GM12878 (cell line): ENCODE measurements at regions not wholly inside any gene's neighbourhood (a gene's known extent, or its start where the extent isn't known, plus 50 kb on each side); places are given as distances from the start of the nearest gene placed in this dataset.

ENCODE experiments used
- ATAC-seq: fragments of 200-7000 bp; cut with Tn5 transposase; 3 replicates; pipeline ENCODE4 v1.9.1; 2020; ENCODE audit warnings: mild to moderate bottlenecking, moderate library complexity
- BruUV-seq: library from RNA; stranded (reverse); fragments of 400-500 nt; replicated peaks from 2 replicates; lab custom pipeline; 2021; lab: Mats Ljungman, UMichigan
- CTCF ChIA-PET: fragments of 300-600 bp; sonication (Branson Sonifier 250); formaldehyde crosslinking; extraction: SDS; loops from one replicate; lab custom pipeline; 2021; ENCODE audit warnings: inconsistent platforms; lab: Yijun Ruan, JAX
- POLR2A ChIA-PET: fragments of 350-600 bp; formaldehyde crosslinking; extraction: SDS; loops from one replicate; lab custom pipeline; 2021; ENCODE audit warnings: inconsistent platforms; lab: Charles Lee
- RAD21 ChIA-PET: fragments of 300-600 bp; sonication (Branson Sonifier 250); formaldehyde crosslinking; loops from one replicate; lab custom pipeline; 2023; ENCODE audit warnings: antibody characterized with exemption; ENCODE audit not compliant: unreplicated experiment; lab: Charles Lee
- SMC1A ChIA-PET: fragments of 300-600 bp; sonication (Branson Sonifier 250); formaldehyde crosslinking; loops from one replicate; lab custom pipeline; 2023; ENCODE audit not compliant: unreplicated experiment, uncharacterized antibody; lab: Charles Lee
- DNase-seq: peaks from one replicate; pipeline ENCODE4 v3.0.0-alpha.2; 2011; ENCODE audit warnings: low read depth, low spot score
- FAIRE-seq: peaks from 3 replicates; lab custom pipeline; 2011; peaks lifted over from hg19 to GRCh38; lab: Jason Lieb, UNC
- H2AFZ ChIP-seq: 2 replicates; pipeline ENCODE4 v1.6.0; 2011; ENCODE audit warnings: low read depth, low read length, control low read depth; ENCODE audit not compliant: control insufficient read depth
- H3K27ac ChIP-seq: 2 replicates; pipeline ENCODE4 v1.5.1; 2011; ENCODE audit warnings: control low read depth; ENCODE audit not compliant: control insufficient read depth, insufficient read depth
- H3K27me3 ChIP-seq, 2 experiments: replicated peaks in 1 of 2; 2 replicates each; pipeline versions ENCODE4 v1.6.0 to v1.6.1; 2011; ENCODE audit warnings: low read length in 1 of 2; ENCODE audit not compliant: control insufficient read depth in 2 of 2, insufficient read depth in 2 of 2
- H3K36me3 ChIP-seq, 2 experiments: 2 replicates each; pipeline ENCODE4 v1.5.1; 2011; ENCODE audit warnings: low read length in 1 of 2; ENCODE audit not compliant: control insufficient read depth in 2 of 2, insufficient read depth in 2 of 2
- H3K4me1 ChIP-seq: 2 replicates; pipeline ENCODE4 v1.6.1; 2011; ENCODE audit warnings: mild to moderate bottlenecking, low read length, moderate library complexity, mixed read lengths; ENCODE audit not compliant: control insufficient read depth, insufficient read depth
- H3K4me2 ChIP-seq: 2 replicates; pipeline ENCODE4 v1.6.0; 2011; ENCODE audit warnings: control low read depth; ENCODE audit not compliant: control insufficient read depth, insufficient read depth
- H3K4me3 ChIP-seq: fragments of 200-600 bp; sonication (generic); 2 replicates; pipeline ENCODE4 v1.5.1; 2016
- H3K79me2 ChIP-seq: 2 replicates; pipeline ENCODE4 v1.6.0; 2011; ENCODE audit warnings: low read length; ENCODE audit not compliant: control insufficient read depth, insufficient read depth
- H3K9ac ChIP-seq: 2 replicates; pipeline ENCODE4 v1.8.0; 2011; ENCODE audit warnings: low read length, control low read depth, mixed read lengths; ENCODE audit not compliant: control insufficient read depth, insufficient read depth
- H3K9me3 ChIP-seq: replicated peaks from 3 replicates; pipeline ENCODE4 v1.5.1; 2011; ENCODE audit warnings: mild to moderate bottlenecking, low read length; ENCODE audit not compliant: control insufficient read depth, insufficient read depth
- H4K20me1 ChIP-seq: 2 replicates; pipeline ENCODE4 v1.6.0; 2011; ENCODE audit not compliant: control insufficient read depth, insufficient read depth
- BHLHE40 ChIP-seq, 2 experiments: fragments of 450-650 bp in 1 of 2; IDR thresholded peaks; 2 replicates each; pipeline ENCODE4 v1.6.1; 2011 to 2017; ENCODE audit warnings: low read depth in 2 of 2, borderline replicate concordance in 1 of 2, improper control_type of control experiment in 1 of 2, low read length in 1 of 2, mild to moderate bottlenecking in 1 of 2
- CBX3 ChIP-seq: fragments of 200-600 bp; sonication (generic); IDR thresholded peaks from 2 replicates; pipeline ENCODE4 v1.6.1; 2016; ENCODE audit warnings: low read depth, borderline replicate concordance
- DPF2 ChIP-seq: fragments of 450-650 bp; IDR thresholded peaks from 2 replicates; pipeline ENCODE4 v1.6.1; 2017; ENCODE audit warnings: mild to moderate bottlenecking
- EGR1 ChIP-seq, 2 experiments: IDR thresholded peaks; 1 replicate in 1 of 2; 2 replicates in 1 of 2; pipeline ENCODE4 v1.6.1; 2011 to 2012; ENCODE audit warnings: low read depth in 2 of 2, low read length in 2 of 2, borderline replicate concordance in 1 of 2, mild to moderate bottlenecking in 1 of 2, moderate library complexity in 1 of 2
- FOXK2 ChIP-seq: fragments of 450-650 bp; IDR thresholded peaks from 2 replicates; pipeline ENCODE4 v1.6.1; 2017; ENCODE audit warnings: mild to moderate bottlenecking, moderate library complexity
- HDGF ChIP-seq: fragments of 450-650 bp; IDR thresholded peaks from 2 replicates; pipeline ENCODE4 v1.6.1; 2016; ENCODE audit warnings: antibody characterized with exemption
- MYB ChIP-seq: fragments of 150-350 bp; IDR thresholded peaks from 2 replicates; pipeline ENCODE4 v1.6.1; 2014; ENCODE audit warnings: mild to moderate bottlenecking, low read depth, low read length, borderline replicate concordance
- NFIC ChIP-seq: IDR thresholded peaks from 2 replicates; pipeline ENCODE4 v1.6.1; 2012; ENCODE audit warnings: low read depth, mild to moderate bottlenecking, inconsistent platforms, low read length, moderate library complexity
- PAX8 ChIP-seq: fragments of 450-650 bp; IDR thresholded peaks from 2 replicates; pipeline ENCODE4 v1.6.1; 2017; ENCODE audit warnings: mild to moderate bottlenecking, moderate library complexity
- POLR2A ChIP-seq: IDR thresholded peaks from 2 replicates; pipeline ENCODE4 v1.6.1; 2011; ENCODE audit warnings: low read depth, mild to moderate bottlenecking, low read length
- RELA ChIP-seq: fragments of 450-650 bp; IDR thresholded peaks from 2 replicates; pipeline ENCODE4 v1.8.0; 2014; ENCODE audit warnings: borderline replicate concordance; ENCODE audit not compliant: partially characterized antibody
- SIX5 ChIP-seq: IDR thresholded peaks from 2 replicates; pipeline ENCODE4 v1.6.1; 2011; ENCODE audit warnings: mild to moderate bottlenecking, low read depth, low read length, moderate library complexity; ENCODE audit not compliant: severe bottlenecking
- SPI1 ChIP-seq: IDR thresholded peaks from 2 replicates; pipeline ENCODE4 v1.6.1; 2011; ENCODE audit warnings: low read depth, mild to moderate bottlenecking, low read length, moderate library complexity, borderline replicate concordance; ENCODE audit not compliant: insufficient read depth
- SREBF2 ChIP-seq: IDR thresholded peaks from 2 replicates; pipeline ENCODE4 v1.6.1; 2012; ENCODE audit warnings: mild to moderate bottlenecking, low read length
- STAT3 ChIP-seq: IDR thresholded peaks from 2 replicates; pipeline ENCODE4 v1.6.1; 2011; ENCODE audit warnings: low read depth, low read length, improper control_type of control experiment
- TCF7 ChIP-seq: IDR thresholded peaks from 2 replicates; pipeline ENCODE4 v1.6.1; 2014; ENCODE audit warnings: antibody characterized with exemption, borderline replicate concordance
- ZBTB33 ChIP-seq: fragments of 450-650 bp; IDR thresholded peaks from 2 replicates; pipeline ENCODE4 v1.6.1; 2017; ENCODE audit warnings: mild to moderate bottlenecking
- ZBTB40 ChIP-seq: fragments of 450-650 bp; IDR thresholded peaks from 2 replicates; pipeline ENCODE4 v1.6.1; 2016; ENCODE audit warnings: mild to moderate bottlenecking, moderate library complexity, borderline replicate concordance
- WGBS: methylation state at CpG from one replicate; pipeline ENCODE4 v1.1.6; 2016; ENCODE audit warnings: low lambda C conversion rate; ENCODE audit not compliant: insufficient replicate concordance, insufficient coverage; ENCODE audit errors: missing lambda C conversion rate; 5-methylcytosine and 5-hydroxymethylcytosine counted together
- in situ Hi-C: fragments of 300-500 bp; cut with MboI; formaldehyde crosslinking; loops from 9 replicates; pipeline ENCODE4 v1.14.3; 2018; ENCODE audit warnings: mixed read lengths
- intact Hi-C: fragments of 100-400 bp; cut with micrococcal nuclease; formaldehyde crosslinking; loops from one replicate; pipeline ENCODE4 v1.14.2; 2022; ENCODE audit not compliant: unreplicated experiment

GRCh38 chr1:229102741-229103391, 168.0 kb upstream of the RAB4A start (continued):
- TF ChIP-seq BHLHE40 (IDR thresholded peaks at IDR 0.05; ENCODE audit: borderline replicate concordance in 1 of 2, low read depth in 2 of 2, low read length in 1 of 2) (no peak), STAT3 (no peak), RELA (no peak), ZBTB33 (no peak), DPF2 (no peak), PAX8 (no peak), TCF7 (no peak), CBX3 (no peak)

GRCh38 chr1:229104654-229105053, 166.3 kb upstream of the RAB4A start:
- in situ Hi-C loops = no loop called here
- SMC1A ChIA-PET = no interaction called here
- CTCF ChIA-PET = no interaction called here
- TF ChIP-seq FOXK2 (no peak), SIX5 (no peak), EGR1 (IDR thresholded peaks at IDR 0.05; ENCODE audit: borderline replicate concordance in 1 of 2, low read depth in 2 of 2, low read length in 2 of 2) (no peak), PAX8 (no peak), POLR2A (no peak), MYB (no peak), NFIC (no peak), SPI1 (no peak), HDGF (no peak), SREBF2 (no peak), ZBTB40 (no peak)

More at GRCh38 chr1:229104654-229105053, 166.3 kb upstream of the RAB4A start:
- ChIA-PET POLR2A (no interaction called here), RAD21 (no interaction called here)
- Histone ChIP-seq H2AFZ (no peak overlapping the region), H3K4me3 (no peak overlapping the region), H3K4me1 (no peaks in the 10 kb centered on the region), H3K4me2 (no peak overlapping the region), H3K27ac (no peak overlapping the region), H3K9me3 (no peaks in the 10 kb centered on the region), H4K20me1 (peaks cover 2% of the 10 kb centered on the region; the same call in 1 of the 2 replicates), H3K27me3 (peaks cover 0 to 1% of the 10 kb centered on the region in 2 experiments; a peak in 2 of 4 replicates), H3K9ac (no peak overlapping the region), H3K36me3 (no peaks in the 10 kb centered on the region), H3K79me2 (no peaks in the 10 kb centered on the region)
- no peak for DNase-seq
- FAIRE-seq = no peak
- ATAC-seq = no peak
- intact Hi-C loops = no loop called here
- BruUV-seq = no TSS peak
- 15% methylated on average over 2 of the region's 2 CpGs for WGBS
